GM20000 (cell line): ENCODE measurements at regions not wholly inside any gene's neighbourhood (a gene's known extent, or its start where the extent isn't known, plus 50 kb on each side); places are given as distances from the start of the nearest gene placed in this dataset.
"Not testable (repeated sequence)": the region's sequence is repeated elsewhere in the genome, so short reads cannot be mapped to it uniquely, and the experiment has no call there.

Experiments
- DNase-seq: peaks from one replicate; pipeline ENCODE4 v3.0.0; 2012; ENCODE audit warnings: low spot score
- CTCF ChIP-seq: IDR thresholded peaks from 2 replicates; pipeline ENCODE4 v1.5.1; 2012; ENCODE audit warnings: mild to moderate bottlenecking, control low read depth; ENCODE audit errors: extremely low read depth, missing control alignments

- DNase-seq: no peak
- TF ChIP-seq CTCF: no peak
These were observed 304.7 kb upstream of the GATB start for GRCh38 chr4:152065545-152065944.

DNA sequence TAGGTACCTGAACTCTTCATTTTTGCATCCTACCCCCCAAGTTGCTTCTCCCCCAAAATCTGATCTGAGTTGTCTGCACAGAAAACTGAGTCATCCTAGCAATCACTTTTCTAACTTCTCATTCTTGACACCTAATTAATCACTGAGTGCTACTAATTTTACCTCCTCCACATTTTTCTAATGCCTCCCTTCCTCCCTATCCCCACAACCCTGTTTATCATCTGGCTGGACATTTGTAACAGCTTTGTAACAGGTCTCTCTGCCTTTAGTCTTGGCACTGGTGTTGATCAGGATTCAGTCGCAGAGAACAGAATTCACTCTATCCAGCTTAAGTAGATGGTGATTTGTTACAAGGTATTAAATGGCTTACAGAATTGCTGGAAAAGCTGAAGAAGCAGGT lies 303.9 kb upstream of the GATB start:
- TF ChIP-seq CTCF: no peak
- DNase-seq: no peak

GRCh38 chr4:152064282-152064681 lies 303.5 kb upstream of the GATB start:
- no peak for TF ChIP-seq CTCF

DNA sequence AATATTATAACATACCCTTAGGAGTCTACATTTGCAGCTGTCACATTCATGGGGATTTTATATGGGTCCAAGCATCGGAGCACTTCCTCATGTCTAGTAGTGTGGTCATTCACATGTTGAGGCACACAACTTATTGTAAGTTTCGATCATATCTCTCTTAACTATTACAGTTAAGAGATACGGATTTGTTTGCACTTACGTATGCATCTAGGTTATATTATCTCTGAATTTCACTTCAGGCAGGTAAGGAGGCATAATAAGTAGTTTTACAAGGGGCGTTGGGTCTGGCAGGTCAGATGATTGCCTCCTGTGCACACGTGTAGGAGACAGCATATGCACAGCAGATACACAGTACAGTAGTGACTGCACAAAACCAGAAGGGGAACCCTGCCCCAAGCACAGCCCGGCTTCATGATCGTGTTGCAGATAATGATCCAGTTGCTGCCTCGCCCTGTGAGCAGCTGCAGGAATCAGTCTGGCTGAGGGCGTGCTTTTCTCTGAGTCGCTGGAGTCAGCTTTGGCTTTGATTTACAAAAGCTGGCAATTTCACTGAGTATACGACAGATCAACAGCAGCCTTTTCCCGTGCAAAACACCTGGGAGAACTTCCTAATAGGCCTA lies 302.9 kb upstream of the GATB start:
- no peak for TF ChIP-seq CTCF
- no peak for DNase-seq

More at GRCh38 chr4:152064282-152064681, 303.5 kb upstream of the GATB start:
- no peak for DNase-seq

- no peak for DNase-seq
- no peak for TF ChIP-seq CTCF
These were observed 302.3 kb upstream of the GATB start for GRCh38 chr4:152062936-152063620.

DNA sequence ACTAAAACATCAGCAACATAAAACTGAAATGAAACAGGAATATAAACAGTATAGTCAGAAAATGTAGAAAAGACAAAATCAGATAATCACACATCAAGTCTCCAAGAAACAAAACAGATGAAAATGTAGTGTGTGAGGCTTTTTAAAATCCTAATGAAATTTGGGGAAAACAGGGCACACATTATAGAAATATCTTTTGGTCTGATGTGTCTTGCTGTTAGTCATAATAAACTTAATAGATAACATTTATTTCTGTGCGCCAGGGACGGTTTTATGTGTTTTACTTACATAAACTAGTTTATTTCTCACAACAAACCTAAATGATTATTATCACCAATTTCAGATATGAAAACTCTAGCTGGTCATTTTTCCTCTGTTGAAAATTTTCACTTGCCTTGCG lies 293.9 kb upstream of the GATB start:
- DNase-seq: no peak
- TF ChIP-seq CTCF: no peak

- TF ChIP-seq CTCF: no peak
- DNase-seq: no peak
These were observed 291.7 kb upstream of the GATB start for GRCh38 chr4:152052451-152053057.

DNA sequence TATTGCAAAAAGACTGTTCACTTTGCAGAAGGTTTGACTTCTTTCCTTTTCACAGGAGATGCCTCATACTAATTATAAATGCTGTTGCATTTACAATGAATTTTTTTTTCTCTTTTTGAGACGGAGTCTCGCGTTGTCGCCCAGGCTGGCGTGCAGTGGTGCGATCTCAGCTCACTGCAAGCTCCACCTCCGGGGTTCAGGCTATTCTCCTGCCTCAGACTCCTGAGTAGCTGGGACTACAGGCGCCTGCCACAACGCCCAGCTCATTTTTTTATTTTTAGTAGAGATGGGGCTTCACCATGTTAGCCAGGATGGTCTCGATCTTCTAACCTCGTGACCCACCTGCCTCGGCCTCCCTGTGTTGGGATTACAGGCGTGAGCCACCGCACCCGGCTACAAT lies 290.5 kb upstream of the GATB start:
- not testable (repeated sequence) for DNase-seq
